ENCODE measurements at regions not wholly inside any gene's neighbourhood (a gene's known extent, or its start where the extent isn't known, plus 50 kb on each side); places are given as distances from the start of the nearest gene placed in this dataset.
"Not testable (repeated sequence)": the region's sequence is repeated elsewhere in the genome, so short reads cannot be mapped to it uniquely, and the experiment has no call there.

- no peak for DNase-seq
Observed at GRCh38 chr10:57952741-57953140, 315.0 kb downstream of the IPMK start.

GRCh38 chr10:57950442-57950974 is 317.2 kb downstream of the IPMK start:
- no peak for DNase-seq

GRCh38 chr10:57948796-57949195 is 318.9 kb downstream of the IPMK start:
- DNase-seq: no peak

- no peak for DNase-seq
Observed at GRCh38 chr10:57946833-57947232, 320.9 kb downstream of the IPMK start.

GRCh38 chr10:57943701-57944100 is 324.0 kb downstream of the IPMK start:
- DNase-seq: no peak

- DNase-seq: no peak
Observed at GRCh38 chr10:57925045-57925444, 342.6 kb downstream of the IPMK start.

GRCh38 chr10:57921140-57921539 is 346.6 kb downstream of the IPMK start:
- no peak for DNase-seq

- no peak for DNase-seq
Observed at GRCh38 chr10:57919864-57920263, 347.8 kb downstream of the IPMK start.

GRCh38 chr10:57917019-57917418 is 350.7 kb downstream of the IPMK start:
- DNase-seq: no peak

- DNase-seq: no peak
Observed at GRCh38 chr10:57905861-57906260, 361.8 kb downstream of the IPMK start.

GRCh38 chr10:57905010-57905409 is 362.7 kb downstream of the IPMK start:
- no peak for DNase-seq

- no peak for DNase-seq
Observed at GRCh38 chr10:57898231-57898630, 369.5 kb downstream of the IPMK start.

- DNase-seq: no peak
Observed at GRCh38 chr10:57897611-57898010, 370.1 kb downstream of the IPMK start.

GRCh38 chr10:57894361-57894760 is 373.3 kb downstream of the IPMK start:
- DNase-seq: no peak

- no peak for DNase-seq
Observed at GRCh38 chr10:57891201-57892006, 376.3 kb downstream of the IPMK start.

GRCh38 chr10:57890691-57891090 is 377.0 kb downstream of the IPMK start:
- no peak for DNase-seq

GRCh38 chr10:57885618-57885968 is 382.1 kb downstream of the IPMK start:
- DNase-seq: not testable (repeated sequence)

GRCh38 chr10:57884965-57885617 is 382.6 kb downstream of the IPMK start:
- DNase-seq: no peak

- no peak for DNase-seq
Observed at GRCh38 chr10:57884407-57884806, 383.3 kb downstream of the IPMK start.

- DNase-seq: no peak
Observed at GRCh38 chr10:57880446-57881227, 387.1 kb downstream of the IPMK start.

- DNase-seq: no peak
Observed at GRCh38 chr10:57874810-57875209, 392.9 kb downstream of the IPMK start.

- DNase-seq: no peak
Observed at GRCh38 chr10:57867241-57867640, 400.5 kb downstream of the IPMK start.

Measured in NCI-H345 (cell line).